Suppressor macrophage treated with lipopolysaccharide for 4 hours (primary cell): ENCODE measurements at regions not wholly inside any gene's neighbourhood (a gene's known extent, or its start where the extent isn't known, plus 50 kb on each side); places are given as distances from the start of the nearest gene placed in this dataset.
"Not testable (repeated sequence)": the region's sequence is repeated elsewhere in the genome, so short reads cannot be mapped to it uniquely, and the experiment has no call there.

Experiments
- DNase-seq: peaks from one replicate; pipeline ENCODE4 v3.0.0-alpha.2; 2020

GRCh38 chr4:79603681-79604080, 195.7 kb upstream of the GK2 start:
- peak; percentile 55 for DNase-seq

- no peak for DNase-seq
Observed at GRCh38 chr4:79599691-79600090, 191.7 kb upstream of the GK2 start.

- DNase-seq = no peak
Observed at GRCh38 chr4:79598801-79599200, 190.8 kb upstream of the GK2 start.

GRCh38 chr4:79598214-79598613, 190.2 kb upstream of the GK2 start:
- DNase-seq = no peak

GRCh38 chr4:79597266-79597665, 189.2 kb upstream of the GK2 start:
- no peak for DNase-seq

DNA sequence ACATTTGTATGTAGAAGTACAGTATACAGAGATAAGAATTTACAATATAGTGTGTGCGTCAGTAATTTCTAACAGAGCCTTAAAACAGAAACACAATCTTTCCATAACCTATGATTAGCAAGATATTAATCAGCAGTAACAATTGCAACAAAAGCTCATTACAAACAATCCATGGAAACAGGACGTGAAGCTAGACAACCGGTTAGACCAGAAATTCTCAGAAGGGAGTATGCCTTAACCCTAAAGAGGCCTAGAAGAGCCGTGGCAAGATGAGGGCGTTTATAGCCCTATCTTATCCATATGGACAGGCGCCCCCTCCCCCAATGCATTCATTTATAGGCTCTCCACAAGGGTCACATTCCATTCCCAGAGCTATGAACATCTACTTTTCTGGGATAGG, 184.2 kb upstream of the GK2 start:
- DNase-seq = not testable (repeated sequence)

DNA sequence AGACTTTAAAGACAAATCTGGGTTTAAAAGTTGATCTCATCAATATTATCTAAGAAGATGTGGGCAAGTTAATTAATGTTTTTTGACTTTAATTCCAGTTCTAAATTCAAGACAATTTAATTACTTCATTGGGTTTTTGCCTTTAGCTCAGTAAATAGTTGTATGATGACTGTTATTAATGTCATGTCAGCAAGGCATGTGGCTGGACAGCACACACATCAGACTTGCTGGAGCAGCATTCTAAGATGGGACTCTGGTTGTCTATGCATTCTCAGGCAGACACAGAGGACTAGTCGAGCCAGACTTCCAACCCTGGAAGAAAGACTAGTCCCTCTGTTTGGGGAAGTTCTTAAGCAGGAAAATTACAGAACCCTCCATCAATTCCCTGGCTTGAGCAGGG, 180.7 kb upstream of the GK2 start:
- DNase-seq = no peak

- not testable (repeated sequence) for DNase-seq
Observed at GRCh38 chr4:79587207-79587606, 179.2 kb upstream of the GK2 start.

GRCh38 chr4:79585834-79586233, 177.8 kb upstream of the GK2 start:
- no peak for DNase-seq

DNA sequence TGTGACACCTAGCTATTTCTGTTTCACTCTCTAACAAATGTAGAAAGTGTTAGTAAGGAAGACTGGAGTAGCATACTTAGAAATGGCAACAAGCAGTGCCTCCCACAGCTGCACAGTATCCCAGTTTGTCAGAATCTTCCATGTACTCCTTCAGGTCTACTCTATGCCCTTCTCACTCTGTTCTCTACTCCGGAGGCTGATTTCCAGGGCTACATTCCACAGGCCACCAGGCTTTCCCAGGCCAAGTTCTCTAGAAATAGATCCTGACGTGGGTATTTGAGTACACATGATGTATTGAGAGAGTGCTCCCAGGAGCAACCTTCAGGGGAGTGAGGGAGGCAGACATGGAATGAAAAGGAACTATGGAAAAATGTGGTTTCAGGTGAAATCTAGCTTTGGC, 177.3 kb upstream of the GK2 start:
- no peak for DNase-seq

GRCh38 chr4:79584902-79585301, 176.9 kb upstream of the GK2 start:
- DNase-seq = no peak

DNA sequence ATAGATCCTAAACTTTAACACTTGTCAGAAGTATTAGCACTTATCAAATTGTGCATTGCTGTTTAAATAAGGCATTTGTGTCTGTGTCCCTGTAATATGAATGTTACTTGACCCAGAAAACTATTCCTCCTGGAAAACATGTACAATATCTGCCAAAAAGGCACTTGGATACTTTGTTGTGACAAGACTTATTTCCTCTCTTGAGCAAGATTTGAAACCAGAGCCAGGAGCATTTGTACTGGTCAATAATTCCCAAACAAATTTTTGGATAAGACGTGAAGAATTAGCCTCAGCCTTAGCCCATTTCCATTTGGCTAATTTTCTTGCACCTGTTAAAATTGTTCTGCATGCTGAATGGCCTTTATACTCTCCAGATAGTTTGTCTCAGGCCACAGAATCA, 176.3 kb upstream of the GK2 start:
- no peak for DNase-seq

DNA sequence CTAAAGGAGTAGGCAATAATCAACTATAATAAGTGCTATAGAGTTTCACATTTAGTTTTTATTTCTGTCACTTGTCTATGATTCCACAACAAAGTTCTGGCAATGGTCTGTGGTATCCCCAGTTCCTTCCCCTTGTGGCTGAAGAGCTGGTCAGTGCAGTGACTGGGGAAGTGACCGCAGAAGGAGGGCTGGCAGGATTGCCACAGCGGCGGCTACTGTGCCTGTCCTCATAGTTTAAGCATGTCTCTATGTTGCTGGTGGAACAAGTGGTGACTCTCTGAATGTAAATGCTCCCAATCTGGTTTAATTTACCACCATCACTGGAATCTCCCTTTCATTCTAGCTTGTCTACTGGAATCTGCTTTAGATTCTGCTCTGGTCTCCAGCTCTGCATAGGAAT, 170.6 kb upstream of the GK2 start:
- peak; percentile 70 for DNase-seq

GRCh38 chr4:79576429-79576753, 168.4 kb upstream of the GK2 start:
- peak; percentile 16 for DNase-seq

DNA sequence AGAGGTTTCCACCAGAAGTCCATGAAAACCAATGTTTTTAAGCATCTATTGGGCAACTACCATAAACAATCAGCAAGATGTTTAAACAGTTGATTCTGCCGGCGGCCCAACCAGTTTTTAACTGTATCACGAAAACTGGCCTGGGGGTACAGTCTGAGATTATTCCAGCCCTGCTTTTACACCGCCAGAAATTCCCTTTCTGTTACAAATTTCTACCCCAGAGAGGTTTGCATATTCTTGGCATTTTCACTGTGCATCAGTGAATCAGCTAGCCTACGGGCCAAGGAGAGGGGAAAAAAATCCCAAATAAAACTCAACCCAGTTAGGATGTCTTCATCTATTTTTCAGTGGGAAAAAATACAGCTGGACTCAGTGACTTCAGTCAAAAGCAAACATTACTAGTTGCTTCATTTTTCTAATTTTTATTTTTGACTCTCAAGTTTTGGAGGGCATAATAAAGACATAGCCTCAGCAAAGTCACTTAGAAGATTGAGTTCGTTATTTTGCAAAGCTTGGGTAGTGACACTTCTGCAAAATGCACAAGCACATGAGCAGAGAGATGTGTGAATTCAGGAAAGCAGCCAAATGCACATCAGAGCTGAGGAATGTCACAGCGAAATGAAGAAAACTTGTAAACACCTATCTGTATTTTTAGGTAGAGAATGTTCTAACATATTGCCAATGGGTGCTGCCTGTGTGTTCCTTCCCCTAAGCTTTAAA, 167.8 kb upstream of the GK2 start:
- DNase-seq = no peak

GRCh38 chr4:79574741-79575451, 166.9 kb upstream of the GK2 start:
- DNase-seq = no peak

GRCh38 chr4:79563219-79563618, 155.2 kb upstream of the GK2 start:
- no peak for DNase-seq

GRCh38 chr4:79561751-79562150, 153.7 kb upstream of the GK2 start:
- no peak for DNase-seq

GRCh38 chr4:79559398-79559797, 151.4 kb upstream of the GK2 start:
- DNase-seq = not testable (repeated sequence)

DNA sequence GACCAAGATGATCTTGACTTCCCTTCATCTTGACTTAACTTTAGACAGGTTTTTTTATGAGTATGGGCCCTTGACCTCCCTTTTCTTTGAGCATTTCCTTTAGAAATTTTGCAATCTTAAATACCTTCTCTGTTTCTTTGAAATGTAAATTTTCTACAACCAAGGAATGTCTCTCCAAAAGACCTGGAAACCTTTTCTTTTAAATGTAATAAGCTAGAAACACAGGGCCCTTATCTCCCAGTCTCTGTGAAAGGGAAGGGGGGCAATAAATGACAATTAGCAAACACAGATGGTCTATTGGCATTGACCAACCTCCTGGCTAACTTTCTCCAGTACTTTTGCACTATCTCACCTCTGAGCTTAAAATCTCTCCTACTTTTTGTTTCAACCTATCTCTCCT, 144.3 kb upstream of the GK2 start:
- no peak for DNase-seq

- no peak for DNase-seq
Observed at GRCh38 chr4:79551555-79551954, 143.5 kb upstream of the GK2 start.

DNA sequence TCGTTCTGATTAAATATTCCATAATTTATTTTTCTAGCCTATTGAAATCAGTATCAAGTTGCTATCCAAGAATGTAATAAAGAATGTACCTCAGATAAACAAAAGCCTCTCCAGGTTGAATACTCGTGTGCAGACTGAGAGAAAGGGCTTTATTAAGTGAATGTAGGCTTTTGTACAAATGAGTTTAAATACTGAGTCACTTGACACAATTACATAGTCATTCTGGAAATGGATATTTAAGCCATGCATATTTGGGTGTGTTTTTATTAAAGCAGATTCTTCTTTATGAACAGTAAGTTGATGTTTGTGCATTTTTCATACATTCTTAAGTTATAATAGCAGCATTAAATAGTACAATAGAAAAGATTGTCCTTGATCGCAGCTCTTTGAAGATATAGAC, 139.8 kb upstream of the GK2 start:
- no peak for DNase-seq

DNA sequence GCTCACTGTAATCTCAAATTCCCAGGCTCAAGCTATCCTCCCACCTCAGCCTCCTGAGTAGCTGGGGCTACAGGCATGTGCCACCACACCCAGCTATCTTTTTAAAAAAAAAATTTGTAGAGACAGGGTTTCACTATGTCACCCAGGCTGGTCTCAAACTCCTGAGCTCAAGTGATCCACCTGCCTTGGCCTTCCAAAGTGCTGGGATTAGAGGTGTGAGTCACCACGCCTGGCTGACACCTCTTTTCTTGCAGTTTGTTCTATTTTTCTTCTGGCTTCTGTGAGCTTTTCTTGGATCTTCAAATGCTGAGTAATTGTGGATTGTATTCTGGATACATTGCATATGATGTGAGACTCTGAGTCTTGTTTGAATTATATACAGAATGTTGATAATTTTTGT, 137.3 kb upstream of the GK2 start:
- DNase-seq = not testable (repeated sequence)

GRCh38 chr4:79540143-79540542, 132.1 kb upstream of the GK2 start:
- no peak for DNase-seq

- DNase-seq = no peak
Observed at GRCh38 chr4:79535516-79535915, 127.5 kb upstream of the GK2 start.
